ENCODE measurements at regions not wholly inside any gene's neighbourhood (a gene's known extent, or its start where the extent isn't known, plus 50 kb on each side); places are given as distances from the start of the nearest gene placed in this dataset.

DNA sequence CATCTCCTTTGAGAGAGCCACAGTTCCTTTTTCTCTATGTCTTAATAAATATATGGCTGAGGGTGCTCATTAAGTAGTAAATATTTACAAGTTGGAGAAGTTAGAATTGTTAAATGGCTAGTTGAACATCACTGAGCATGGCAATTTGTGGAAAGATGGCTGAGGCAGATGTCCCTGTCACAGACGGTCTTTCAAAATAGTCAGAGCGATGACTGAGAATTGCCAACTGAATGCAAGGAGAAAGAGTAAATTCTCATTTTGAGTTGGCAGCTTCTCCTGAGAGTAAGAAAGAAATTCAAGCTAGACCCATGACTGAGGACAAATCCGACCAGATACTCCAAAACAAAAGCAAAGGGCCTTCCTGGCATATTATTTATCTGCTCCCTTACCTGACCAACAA lies 617.9 kb downstream of the KCTD16 start (continued):
- no peak for TF ChIP-seq GLIS3 (CRISPR knock-in tag; IDR thresholded peaks at IDR 0.05)
- TF ChIP-seq, protein P1, sequence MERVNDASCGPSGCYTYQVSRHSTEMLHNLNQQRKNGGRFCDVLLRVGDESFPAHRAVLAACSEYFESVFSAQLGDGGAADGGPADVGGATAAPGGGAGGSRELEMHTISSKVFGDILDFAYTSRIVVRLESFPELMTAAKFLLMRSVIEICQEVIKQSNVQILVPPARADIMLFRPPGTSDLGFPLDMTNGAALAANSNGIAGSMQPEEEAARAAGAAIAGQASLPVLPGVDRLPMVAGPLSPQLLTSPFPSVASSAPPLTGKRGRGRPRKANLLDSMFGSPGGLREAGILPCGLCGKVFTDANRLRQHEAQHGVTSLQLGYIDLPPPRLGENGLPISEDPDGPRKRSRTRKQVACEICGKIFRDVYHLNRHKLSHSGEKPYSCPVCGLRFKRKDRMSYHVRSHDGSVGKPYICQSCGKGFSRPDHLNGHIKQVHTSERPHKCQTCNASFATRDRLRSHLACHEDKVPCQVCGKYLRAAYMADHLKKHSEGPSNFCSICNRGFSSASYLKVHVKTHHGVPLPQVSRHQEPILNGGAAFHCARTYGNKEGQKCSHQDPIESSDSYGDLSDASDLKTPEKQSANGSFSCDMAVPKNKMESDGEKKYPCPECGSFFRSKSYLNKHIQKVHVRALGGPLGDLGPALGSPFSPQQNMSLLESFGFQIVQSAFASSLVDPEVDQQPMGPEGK (CRISPR knock-in tag; IDR thresholded peaks at IDR 0.05; ENCODE audit: borderline replicate concordance), result no peak

DNA sequence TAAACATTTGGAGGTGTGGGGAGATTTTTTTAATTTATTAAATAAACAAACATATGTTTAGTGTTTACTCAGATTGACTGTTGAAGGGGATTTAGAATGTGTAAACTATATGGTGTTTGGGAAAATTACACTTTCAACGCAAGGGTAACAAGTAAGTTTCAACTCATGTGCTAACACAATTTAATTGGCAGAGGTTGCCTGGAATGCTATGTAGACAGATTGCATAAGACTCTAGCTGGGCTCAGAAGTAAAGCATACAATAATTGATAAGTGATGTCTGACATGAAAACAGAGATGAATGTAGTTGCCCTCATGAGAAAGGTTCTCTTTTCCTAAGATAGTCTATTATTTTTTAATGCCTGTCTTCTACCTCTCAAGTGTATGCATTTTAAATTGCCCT lies 617.4 kb downstream of the KCTD16 start:
- ATAC-seq, result no peak
- TF ChIP-seq RARB (CRISPR knock-in tag; IDR thresholded peaks at IDR 0.05) (no peak), CSDC2 (CRISPR knock-in tag; IDR thresholded peaks at IDR 0.05) (no peak)

DNA sequence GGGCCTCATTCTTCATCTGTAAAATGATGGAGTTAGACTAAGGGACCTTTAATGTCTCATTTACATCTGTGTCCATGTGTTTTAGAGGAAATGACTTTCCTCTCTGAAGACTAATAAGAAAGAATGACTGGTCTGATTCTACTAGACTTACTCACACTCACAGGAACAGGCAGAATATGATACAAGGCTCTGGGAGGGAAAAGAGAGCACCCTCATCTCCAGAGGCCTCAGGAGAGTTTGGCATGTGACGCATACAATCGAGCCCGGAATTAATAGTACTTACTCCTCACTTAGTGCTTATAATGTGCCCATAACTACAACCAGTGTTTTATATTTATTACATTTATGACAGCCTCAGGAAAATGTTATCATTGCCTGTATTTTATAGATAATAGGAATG lies 608.7 kb downstream of the KCTD16 start:
- ATAC-seq, result no peak
- TF ChIP-seq ZFP30 (CRISPR knock-in tag; IDR thresholded peaks at IDR 0.05) (no peak), SNAI2 (CRISPR knock-in tag; IDR thresholded peaks at IDR 0.05) (no peak), BACH2 (CRISPR knock-in tag; IDR thresholded peaks at IDR 0.05; ENCODE audit: borderline replicate concordance) (no peak), ARNTL (CRISPR knock-in tag; IDR thresholded peaks at IDR 0.05; ENCODE audit: borderline replicate concordance, low read depth) (no peak), GLIS3 (CRISPR knock-in tag; IDR thresholded peaks at IDR 0.05) (no peak), PPARA (CRISPR knock-in tag; IDR thresholded peaks at IDR 0.05; ENCODE audit: borderline replicate concordance) (no peak), ESRRG (CRISPR knock-in tag; IDR thresholded peaks at IDR 0.05) (no peak), ISL1 (CRISPR knock-in tag; IDR thresholded peaks at IDR 0.05) (no peak), OSR1 (CRISPR knock-in tag; IDR thresholded peaks at IDR 0.05) (no peak), TSHZ2 (CRISPR knock-in tag; IDR thresholded peaks at IDR 0.05) (no peak), ZC3H10 (CRISPR knock-in tag; IDR thresholded peaks at IDR 0.05) (no peak)

DNA sequence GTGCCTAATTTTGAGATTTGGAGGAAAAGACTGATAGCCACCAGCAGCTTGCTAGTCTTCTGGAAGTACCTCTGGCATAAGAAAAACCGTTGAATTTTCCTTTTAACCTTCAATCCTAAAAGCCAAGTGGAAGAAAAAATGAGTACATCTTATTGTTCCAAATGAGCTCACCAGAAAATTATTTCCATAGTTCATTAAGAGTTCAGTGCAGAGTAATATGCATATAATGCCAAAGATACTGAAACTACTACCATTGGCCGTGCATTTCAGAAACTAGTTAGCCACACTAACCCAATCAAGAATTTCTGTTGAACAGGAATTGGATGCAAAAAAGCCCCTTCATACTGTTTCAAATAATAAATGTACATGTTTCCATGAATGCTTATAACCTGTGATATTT lies 607.9 kb downstream of the KCTD16 start:
- TF ChIP-seq ZNF8 (CRISPR knock-in tag; IDR thresholded peaks at IDR 0.05) (no peak), TCF4 (CRISPR knock-in tag; IDR thresholded peaks at IDR 0.05; ENCODE audit: borderline replicate concordance) (no peak), RARB (CRISPR knock-in tag; IDR thresholded peaks at IDR 0.05) (no peak), ZFP3 (CRISPR knock-in tag; IDR thresholded peaks at IDR 0.05) (no peak), TOX (CRISPR knock-in tag; IDR thresholded peaks at IDR 0.05; ENCODE audit: borderline replicate concordance) (no peak), OSR1 (CRISPR knock-in tag; IDR thresholded peaks at IDR 0.05) (no peak), SNAI2 (CRISPR knock-in tag; IDR thresholded peaks at IDR 0.05) (no peak), PPARA (CRISPR knock-in tag; IDR thresholded peaks at IDR 0.05; ENCODE audit: borderline replicate concordance) (no peak), CREB5 (CRISPR knock-in tag; IDR thresholded peaks at IDR 0.05; ENCODE audit: low read depth) (no peak), ISL1 (CRISPR knock-in tag; IDR thresholded peaks at IDR 0.05) (no peak), CSDC2 (CRISPR knock-in tag; IDR thresholded peaks at IDR 0.05) (no peak), ARNTL (CRISPR knock-in tag; IDR thresholded peaks at IDR 0.05; ENCODE audit: borderline replicate concordance, low read depth) (no peak), TSHZ2 (CRISPR knock-in tag; IDR thresholded peaks at IDR 0.05) (no peak), ZNF565 (CRISPR knock-in tag; conservative IDR thresholded peaks at IDR 0.05; ENCODE audit: low read depth) (no peak), ZNF70 (CRISPR knock-in tag; IDR thresholded peaks at IDR 0.05) (no peak), BACH2 (CRISPR knock-in tag; IDR thresholded peaks at IDR 0.05; ENCODE audit: borderline replicate concordance) (no peak)
- TF ChIP-seq, protein P2, sequence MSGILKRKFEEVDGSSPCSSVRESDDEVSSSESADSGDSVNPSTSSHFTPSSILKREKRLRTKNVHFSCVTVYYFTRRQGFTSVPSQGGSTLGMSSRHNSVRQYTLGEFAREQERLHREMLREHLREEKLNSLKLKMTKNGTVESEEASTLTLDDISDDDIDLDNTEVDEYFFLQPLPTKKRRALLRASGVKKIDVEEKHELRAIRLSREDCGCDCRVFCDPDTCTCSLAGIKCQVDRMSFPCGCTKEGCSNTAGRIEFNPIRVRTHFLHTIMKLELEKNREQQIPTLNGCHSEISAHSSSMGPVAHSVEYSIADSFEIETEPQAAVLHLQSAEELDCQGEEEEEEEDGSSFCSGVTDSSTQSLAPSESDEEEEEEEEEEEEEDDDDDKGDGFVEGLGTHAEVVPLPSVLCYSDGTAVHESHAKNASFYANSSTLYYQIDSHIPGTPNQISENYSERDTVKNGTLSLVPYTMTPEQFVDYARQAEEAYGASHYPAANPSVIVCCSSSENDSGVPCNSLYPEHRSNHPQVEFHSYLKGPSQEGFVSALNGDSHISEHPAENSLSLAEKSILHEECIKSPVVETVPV (CRISPR knock-in tag; IDR thresholded peaks at IDR 0.05), result no peak
- TF ChIP-seq, protein P1 (CRISPR knock-in tag; IDR thresholded peaks at IDR 0.05; ENCODE audit: borderline replicate concordance), result no peak
- no peak for ATAC-seq
